Type B pancreatic cell (in vitro differentiated cells): ENCODE measurements at regions not wholly inside any gene's neighbourhood (a gene's known extent, or its start where the extent isn't known, plus 50 kb on each side); places are given as distances from the start of the nearest gene placed in this dataset.

Experiments used
- DNase-seq: peaks from one replicate; pipeline ENCODE4 v3.0.0; 2021; ENCODE audit warnings: mixed read lengths; ENCODE audit not compliant: unreplicated experiment; ENCODE audit errors: extremely low spot score
- H3K27ac Mint-ChIP-seq: 2 replicates; pipeline ENCODE4 v1.8.0; 2021; ENCODE audit warnings: mild to moderate bottlenecking, mixed read lengths
- H3K27me3 Mint-ChIP-seq: 2 replicates; pipeline ENCODE4 v1.8.0; 2021; ENCODE audit warnings: mixed read lengths
- H3K36me3 Mint-ChIP-seq: 2 replicates; pipeline ENCODE4 v1.8.0; 2021; ENCODE audit warnings: mixed read lengths
- H3K4me1 Mint-ChIP-seq: one replicate; pipeline ENCODE4 v1.8.0; 2021; ENCODE audit warnings: mixed read lengths; ENCODE audit not compliant: unreplicated experiment
- H3K4me3 Mint-ChIP-seq: 2 replicates; pipeline ENCODE4 v1.8.0; 2021; ENCODE audit warnings: mild to moderate bottlenecking, mixed read lengths
- H3K9me3 Mint-ChIP-seq: 2 replicates; pipeline ENCODE4 v1.8.0; 2021; ENCODE audit warnings: mixed read lengths
- TF ChIP-seq, protein P1 (sequence below): fragments of 200-600 bp; sonication (generic); conservative IDR thresholded peaks from 2 replicates; pipeline ENCODE4 v1.5.0; 2021; ENCODE audit warnings: antibody characterized with exemption, mild to moderate bottlenecking

DNA sequence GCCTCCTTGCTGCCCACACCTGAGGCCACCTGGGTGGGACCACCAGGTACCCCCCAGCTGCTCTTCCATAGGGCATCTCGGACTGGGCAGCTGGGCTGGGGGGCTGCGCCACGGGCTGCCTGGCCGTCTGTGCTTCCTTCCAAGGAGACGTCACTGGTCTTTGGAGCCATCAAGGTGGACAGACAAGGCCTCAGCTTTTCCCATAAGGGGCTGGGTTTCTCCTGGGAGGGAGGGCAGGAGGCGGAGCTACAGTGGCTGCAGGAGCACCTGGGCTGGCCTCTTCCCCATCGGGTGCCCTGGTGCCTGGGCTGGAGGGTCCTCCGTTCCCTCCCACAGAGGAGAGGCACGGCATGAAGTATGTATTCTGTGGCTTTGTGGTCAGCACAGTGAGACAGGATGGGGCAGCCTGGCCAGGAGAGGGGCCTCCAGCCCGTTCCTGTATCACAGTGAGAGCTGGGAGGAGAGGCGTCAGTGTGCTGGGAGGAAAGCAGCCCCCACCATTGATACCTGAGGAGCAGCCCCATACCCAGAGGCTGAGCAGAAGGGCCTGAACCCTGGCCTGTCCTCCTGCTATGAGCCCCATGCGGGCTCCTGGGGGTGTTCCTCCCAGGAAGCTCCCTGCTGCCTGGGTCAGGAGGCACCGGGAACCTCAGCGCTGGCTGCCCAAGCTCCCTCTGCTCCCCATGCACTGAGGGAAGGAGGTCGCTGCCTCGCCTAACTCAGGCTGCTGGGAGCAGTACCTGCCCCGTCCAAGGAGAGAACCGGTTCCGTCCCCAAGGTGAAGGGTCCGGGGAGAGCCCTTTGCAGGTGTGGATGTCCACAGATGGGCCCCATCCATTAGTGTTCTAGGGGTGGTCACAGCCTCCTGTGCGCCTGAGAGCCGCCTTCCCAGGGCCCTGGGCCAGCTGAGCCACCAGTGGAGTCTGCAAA lies 1075.0 kb downstream of the BRD1 start:
- no peaks in the 10 kb centered on the region for H3K36me3 Mint-ChIP-seq
- H3K27me3 Mint-ChIP-seq, result peaks cover 10% of the 10 kb centered on the region
- TF ChIP-seq, protein P1, sequence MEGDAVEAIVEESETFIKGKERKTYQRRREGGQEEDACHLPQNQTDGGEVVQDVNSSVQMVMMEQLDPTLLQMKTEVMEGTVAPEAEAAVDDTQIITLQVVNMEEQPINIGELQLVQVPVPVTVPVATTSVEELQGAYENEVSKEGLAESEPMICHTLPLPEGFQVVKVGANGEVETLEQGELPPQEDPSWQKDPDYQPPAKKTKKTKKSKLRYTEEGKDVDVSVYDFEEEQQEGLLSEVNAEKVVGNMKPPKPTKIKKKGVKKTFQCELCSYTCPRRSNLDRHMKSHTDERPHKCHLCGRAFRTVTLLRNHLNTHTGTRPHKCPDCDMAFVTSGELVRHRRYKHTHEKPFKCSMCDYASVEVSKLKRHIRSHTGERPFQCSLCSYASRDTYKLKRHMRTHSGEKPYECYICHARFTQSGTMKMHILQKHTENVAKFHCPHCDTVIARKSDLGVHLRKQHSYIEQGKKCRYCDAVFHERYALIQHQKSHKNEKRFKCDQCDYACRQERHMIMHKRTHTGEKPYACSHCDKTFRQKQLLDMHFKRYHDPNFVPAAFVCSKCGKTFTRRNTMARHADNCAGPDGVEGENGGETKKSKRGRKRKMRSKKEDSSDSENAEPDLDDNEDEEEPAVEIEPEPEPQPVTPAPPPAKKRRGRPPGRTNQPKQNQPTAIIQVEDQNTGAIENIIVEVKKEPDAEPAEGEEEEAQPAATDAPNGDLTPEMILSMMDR, result no peak
- H3K9me3 Mint-ChIP-seq, result no peaks in the 10 kb centered on the region
- H3K27ac Mint-ChIP-seq, result no peak overlapping the region
- no peaks in the 10 kb centered on the region for H3K4me1 Mint-ChIP-seq
- no peak overlapping the region for H3K4me3 Mint-ChIP-seq
- DNase-seq, result no peak

DNA sequence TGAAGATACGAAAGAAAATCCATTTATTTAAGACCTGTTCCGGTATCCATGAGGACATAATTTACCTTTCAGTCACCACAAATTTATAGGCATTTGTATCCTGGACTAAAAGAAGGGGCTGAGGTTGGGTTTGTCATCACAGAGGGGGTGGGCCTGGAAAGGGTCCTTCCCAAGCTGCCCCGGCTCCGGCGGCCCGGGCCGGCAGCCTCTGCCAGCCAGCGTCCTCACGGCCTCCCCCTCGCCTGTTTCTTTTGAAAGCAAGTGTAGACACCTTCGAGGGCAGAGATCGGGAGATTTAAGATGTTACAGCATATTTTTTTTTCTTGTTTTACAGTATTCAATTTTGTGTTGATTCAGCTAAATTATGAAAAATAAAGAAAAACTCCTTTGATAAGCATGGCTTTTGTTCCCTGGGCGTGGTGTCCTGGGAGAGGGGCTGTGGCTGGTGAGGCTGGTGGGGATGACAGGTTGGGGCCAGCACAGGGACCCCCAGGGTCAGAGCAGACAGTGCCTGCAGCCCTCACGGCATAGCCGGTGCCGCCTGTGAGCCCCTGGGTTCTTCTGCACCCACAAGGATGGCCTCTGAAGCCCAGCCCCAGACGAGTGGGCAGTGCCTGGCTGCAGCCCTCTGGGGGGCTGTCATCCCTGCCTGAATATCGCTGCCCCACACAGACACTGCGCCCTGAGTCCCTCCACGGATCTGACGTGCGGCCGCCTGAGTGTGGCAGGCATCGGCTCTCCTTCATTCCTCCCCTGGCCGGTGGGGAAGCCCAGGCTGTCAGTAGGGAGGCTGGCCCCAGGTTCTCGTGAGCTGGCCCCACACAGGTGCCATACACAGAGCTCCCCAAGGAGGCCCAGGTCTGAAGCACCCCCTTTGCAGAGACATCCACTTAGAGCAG lies 1075.9 kb downstream of the BRD1 start:
- Mint-ChIP-seq H3K36me3 (no peaks in the 10 kb centered on the region), H3K4me1 (no peaks in the 10 kb centered on the region), H3K9me3 (no peaks in the 10 kb centered on the region), H3K27ac (no peak overlapping the region), H3K27me3 (peaks cover 10% of the 10 kb centered on the region), H3K4me3 (no peak overlapping the region)
- TF ChIP-seq, protein P1, result no peak
- DNase-seq, result no peak

DNA sequence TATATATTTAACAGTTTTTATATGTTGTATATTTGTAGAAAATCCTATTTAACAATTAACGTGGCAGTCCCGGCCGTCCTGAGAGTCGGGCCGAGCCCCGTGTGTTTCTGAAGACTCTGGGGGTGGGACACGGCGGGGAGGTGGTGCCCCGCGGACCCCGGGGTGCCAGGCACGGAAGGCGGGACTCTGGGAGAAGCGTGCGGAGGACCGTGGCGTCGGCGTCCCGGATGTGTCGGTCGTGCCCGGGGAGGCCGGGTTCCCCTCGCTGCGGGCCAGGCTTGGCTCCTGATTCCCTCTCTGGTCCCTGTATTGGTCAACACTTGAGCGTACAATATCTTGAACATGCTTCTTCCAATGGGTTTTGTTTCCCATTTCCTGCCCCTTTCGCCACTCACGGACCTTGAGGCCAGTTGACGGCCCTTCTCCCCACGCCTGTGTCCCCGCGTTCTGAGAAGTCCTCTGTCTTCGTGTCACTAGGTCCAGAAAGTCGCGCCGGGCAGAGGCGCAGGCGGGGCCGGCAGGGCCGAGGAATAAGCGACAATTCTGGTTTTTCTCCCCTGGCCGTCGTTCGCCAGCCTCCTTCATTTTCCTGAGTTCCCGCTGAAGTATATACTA lies 1076.7 kb downstream of the BRD1 start:
- Mint-ChIP-seq H3K36me3 (no peaks in the 10 kb centered on the region), H3K4me3 (no peak overlapping the region), H3K27ac (no peak overlapping the region), H3K27me3 (peaks cover 1% of the 10 kb centered on the region), H3K9me3 (no peaks in the 10 kb centered on the region), H3K4me1 (no peaks in the 10 kb centered on the region)
- TF ChIP-seq, protein P1, result no peak
- no peak for DNase-seq

DNA sequence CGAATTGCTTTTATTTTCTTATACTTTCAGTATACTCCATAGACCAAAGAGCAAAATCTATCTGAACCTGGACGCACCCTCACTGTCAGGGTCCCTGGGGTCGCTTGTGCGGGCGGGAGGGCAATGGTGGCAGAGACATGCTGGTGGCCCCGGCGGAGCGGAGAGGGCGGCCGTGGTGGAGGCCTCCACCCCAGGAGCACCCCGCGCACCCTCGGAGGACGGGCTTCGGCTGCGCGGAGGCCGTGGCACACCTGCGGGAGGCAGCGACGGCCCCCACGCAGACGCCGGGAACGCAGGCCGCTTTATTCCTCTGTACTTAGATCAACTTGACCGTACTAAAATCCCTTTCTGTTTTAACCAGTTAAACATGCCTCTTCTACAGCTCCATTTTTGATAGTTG lies 1077.4 kb downstream of the BRD1 start:
- no peak for DNase-seq
- Mint-ChIP-seq H3K4me3 (no peak overlapping the region), H3K36me3 (no peaks in the 10 kb centered on the region), H3K4me1 (no peaks in the 10 kb centered on the region), H3K9me3 (no peaks in the 10 kb centered on the region), H3K27me3 (no peaks in the 10 kb centered on the region), H3K27ac (no peak overlapping the region)
- TF ChIP-seq, protein P1, result no peak

DNA sequence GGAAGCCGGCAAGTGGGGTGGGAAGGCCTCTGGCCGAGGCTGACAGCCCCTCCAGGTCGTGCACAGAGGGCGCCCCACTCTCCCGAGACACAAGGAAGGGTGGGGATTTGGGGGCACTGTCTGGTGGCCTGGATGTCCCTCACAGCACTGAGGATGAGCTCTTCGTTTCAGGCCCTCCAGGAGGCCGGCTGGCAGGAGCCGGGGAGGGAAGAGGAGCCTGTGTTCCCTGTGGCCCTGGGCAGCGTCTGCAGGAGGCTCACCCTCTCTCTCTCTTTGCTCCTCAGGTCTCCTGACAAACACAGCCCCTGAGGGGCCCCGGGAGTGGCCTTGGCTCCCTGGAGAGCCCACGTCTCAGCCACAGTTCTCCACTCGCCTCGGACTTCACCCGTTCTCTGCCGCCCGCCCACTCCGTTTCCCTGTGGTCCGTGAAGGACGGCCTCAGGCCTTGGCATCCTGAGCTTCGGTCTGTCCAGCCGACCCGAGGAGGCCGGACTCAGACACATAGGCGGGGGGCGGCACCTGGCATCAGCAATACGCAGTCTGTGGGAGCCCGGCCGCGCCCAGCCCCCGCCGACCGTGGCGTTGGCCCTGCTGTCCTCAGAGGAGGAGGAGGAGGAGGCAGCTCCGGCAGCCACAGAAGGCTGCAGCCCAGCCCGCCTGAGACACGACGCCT lies 1078.0 kb downstream of the BRD1 start:
- TF ChIP-seq, protein P1, result no peak
- no peak for DNase-seq
- no peaks in the 10 kb centered on the region for H3K9me3 Mint-ChIP-seq
- no peaks in the 10 kb centered on the region for H3K36me3 Mint-ChIP-seq
- no peaks in the 10 kb centered on the region for H3K27me3 Mint-ChIP-seq
- no peak overlapping the region for H3K4me3 Mint-ChIP-seq
- H3K27ac Mint-ChIP-seq, result no peak overlapping the region
- no peaks in the 10 kb centered on the region for H3K4me1 Mint-ChIP-seq
